Hepatocyte (in vitro differentiated cells): ENCODE measurements at regions not wholly inside any gene's neighbourhood (a gene's known extent, or its start where the extent isn't known, plus 50 kb on each side); places are given as distances from the start of the nearest gene placed in this dataset.
A peak's percentile ranks its signal among the peaks of the same experiment; 100 is the strongest.
"Not testable (repeated sequence)": the region's sequence is repeated elsewhere in the genome, so short reads cannot be mapped to it uniquely, and the experiment has no call there.

Experiments
- DNase-seq: peaks from one replicate; pipeline ENCODE4 v3.0.0-alpha.2; 2016; ENCODE audit warnings: low spot score
- H2AFZ ChIP-seq: fragments of 200-600 bp; sonication (generic); 2 replicates; pipeline ENCODE4 v1.6.0; 2016; ENCODE audit warnings: antibody characterized with exemption, mild to moderate bottlenecking
- H3K27ac ChIP-seq: fragments of 200-600 bp; sonication (generic); 2 replicates; pipeline ENCODE4 v1.5.1; 2016; ENCODE audit warnings: mild to moderate bottlenecking
- H3K27me3 ChIP-seq: fragments of 200-600 bp; sonication (generic); 2 replicates; pipeline ENCODE4 v1.6.1; 2016
- H3K36me3 ChIP-seq: fragments of 200-600 bp; sonication (generic); replicated peaks from 2 replicates; pipeline ENCODE4 v1.5.1; 2016; ENCODE audit warnings: low read depth; ENCODE audit not compliant: insufficient read depth
- H3K4me1 ChIP-seq: fragments of 200-600 bp; sonication (generic); 2 replicates; pipeline ENCODE4 v1.5.1; 2016; ENCODE audit warnings: mild to moderate bottlenecking, moderate library complexity; ENCODE audit not compliant: insufficient read depth
- H3K4me2 ChIP-seq: fragments of 200-600 bp; sonication (generic); 2 replicates; pipeline ENCODE4 v1.6.0; 2016
- H3K4me3 ChIP-seq: fragments of 200-600 bp; sonication (generic); 2 replicates; pipeline ENCODE4 v1.5.1; 2016; ENCODE audit warnings: mild to moderate bottlenecking
- H3K79me2 ChIP-seq: fragments of 200-600 bp; sonication (generic); 2 replicates; pipeline ENCODE4 v1.6.0; 2017; ENCODE audit warnings: mild to moderate bottlenecking
- H3K9me2 ChIP-seq: fragments of 200-600 bp; sonication (generic); replicated peaks from 2 replicates; pipeline ENCODE4 v1.6.0; 2017; ENCODE audit warnings: mild to moderate bottlenecking; ENCODE audit not compliant: insufficient read depth
- H3K9me3 ChIP-seq: fragments of 200-600 bp; sonication (generic); 2 replicates; pipeline ENCODE4 v1.5.1; 2016; ENCODE audit warnings: low read depth, mild to moderate bottlenecking
- H4K20me1 ChIP-seq: fragments of 200-600 bp; sonication (generic); 2 replicates; pipeline ENCODE4 v1.6.0; 2016; ENCODE audit warnings: mild to moderate bottlenecking; ENCODE audit not compliant: insufficient read depth, poor library complexity, severe bottlenecking
- CTCF ChIP-seq: fragments of 200-600 bp; sonication (generic); IDR thresholded peaks from 2 replicates; pipeline ENCODE4 v1.5.1; 2016; ENCODE audit warnings: antibody characterized with exemption, mild to moderate bottlenecking; ENCODE audit not compliant: poor library complexity
- EZH2 ChIP-seq: fragments of 200-600 bp; sonication (generic); IDR thresholded peaks from 2 replicates; pipeline ENCODE4 v1.6.1; 2016; ENCODE audit warnings: antibody characterized with exemption, mild to moderate bottlenecking, borderline replicate concordance
- EZH2phosphoT487 ChIP-seq: fragments of 200-600 bp; sonication (generic); IDR thresholded peaks from one replicate; pipeline ENCODE4 v1.6.1; 2018; ENCODE audit warnings: antibody characterized with exemption, mild to moderate bottlenecking, low read depth, moderate library complexity; ENCODE audit not compliant: unreplicated experiment, severe bottlenecking
- WGBS: methylation state at CpG from one replicate; pipeline ENCODE4 v1.1.6; 2016; ENCODE audit warnings: low lambda C conversion rate; ENCODE audit errors: missing lambda C conversion rate; 5-methylcytosine and 5-hydroxymethylcytosine counted together

DNA sequence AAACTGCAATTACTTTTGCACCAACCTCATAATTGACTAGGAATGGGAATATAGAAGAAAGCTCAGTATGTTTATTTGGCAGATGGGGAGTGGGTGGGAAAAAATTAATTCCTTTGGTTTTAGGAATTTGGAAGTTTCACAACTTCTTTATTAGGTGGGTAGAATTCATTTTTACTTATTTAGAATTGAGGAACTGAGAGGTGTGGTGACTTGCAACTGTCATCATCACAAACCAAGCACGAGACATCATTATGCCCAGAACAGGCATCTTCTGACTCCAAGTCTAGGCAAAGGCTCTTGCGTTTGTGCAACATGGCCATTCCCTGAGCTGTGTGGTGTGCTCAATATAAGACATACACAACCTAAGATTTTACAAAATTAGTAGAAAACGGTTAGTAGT is 380.0 kb downstream of the ATP23 start:
- no peaks in the 10 kb centered on the region for H3K27me3 ChIP-seq
- H3K4me3 ChIP-seq, result no peak overlapping the region
- no peaks in the 10 kb centered on the region for H3K36me3 ChIP-seq
- H3K9me2 ChIP-seq, result no peaks in the 10 kb centered on the region
- 94% methylated on average over 3 of the region's 3 CpGs for WGBS
- H3K27ac ChIP-seq, result no peak overlapping the region
- H3K9me3 ChIP-seq, result no peaks in the 10 kb centered on the region
- no peak for DNase-seq
- TF ChIP-seq CTCF (no peak), EZH2phosphoT487 (no peak), EZH2 (no peak)
- no peaks in the 10 kb centered on the region for H3K79me2 ChIP-seq
- no peaks in the 10 kb centered on the region for H3K4me1 ChIP-seq
- no peak overlapping the region for H3K4me2 ChIP-seq
- no peaks in the 10 kb centered on the region for H4K20me1 ChIP-seq
- no peak overlapping the region for H2AFZ ChIP-seq

- H3K27ac ChIP-seq, result no peak overlapping the region
- H3K4me3 ChIP-seq, result no peak overlapping the region
- no peak for DNase-seq
- H4K20me1 ChIP-seq, result no peaks in the 10 kb centered on the region
- H3K27me3 ChIP-seq, result no peaks in the 10 kb centered on the region
- H3K79me2 ChIP-seq, result no peaks in the 10 kb centered on the region
- no peaks in the 10 kb centered on the region for H3K36me3 ChIP-seq
- no peaks in the 10 kb centered on the region for H3K9me3 ChIP-seq
- H3K4me1 ChIP-seq, result no peaks in the 10 kb centered on the region
- H3K4me2 ChIP-seq, result no peak overlapping the region
- no peak overlapping the region for H2AFZ ChIP-seq
- TF ChIP-seq EZH2, result no peak
- TF ChIP-seq CTCF, result no peak
- TF ChIP-seq EZH2phosphoT487, result no peak
- no peaks in the 10 kb centered on the region for H3K9me2 ChIP-seq
- 91% methylated on average over 3 of the region's 3 CpGs for WGBS
Observed at GRCh38 chr12:58323676-58324075, 382.3 kb downstream of the ATP23 start.

DNA sequence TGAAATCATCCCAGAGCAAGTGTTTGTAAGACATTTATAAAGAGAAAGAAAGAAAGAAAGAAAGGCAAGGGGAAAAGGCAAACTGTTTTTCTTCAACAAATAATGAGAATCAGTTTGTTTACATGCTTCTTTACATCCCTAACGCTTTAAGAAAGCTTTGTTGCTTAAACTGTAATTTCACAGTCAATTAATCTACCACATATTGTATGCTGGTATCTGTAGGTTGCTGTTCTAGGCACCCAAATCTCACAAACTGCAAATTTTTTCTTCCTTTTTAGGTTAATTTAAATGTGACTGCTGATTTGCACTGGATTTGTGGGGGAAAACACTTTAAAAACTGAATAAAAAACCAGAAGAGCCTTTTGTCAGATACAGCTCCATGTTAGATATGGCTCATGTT is 384.2 kb downstream of the ATP23 start:
- Histone ChIP-seq H3K79me2 (no peaks in the 10 kb centered on the region), H2AFZ (no peak overlapping the region), H3K4me1 (no peaks in the 10 kb centered on the region), H3K27me3 (no peaks in the 10 kb centered on the region), H3K4me3 (no peak overlapping the region), H4K20me1 (no peaks in the 10 kb centered on the region), H3K9me2 (no peaks in the 10 kb centered on the region), H3K36me3 (no peaks in the 10 kb centered on the region), H3K9me3 (no peaks in the 10 kb centered on the region), H3K4me2 (no peak overlapping the region), H3K27ac (no peak overlapping the region)
- no peak for DNase-seq
- WGBS, result 56% methylated on average over 1 of the region's 1 CpG
- no peak for TF ChIP-seq EZH2phosphoT487
- no peak for TF ChIP-seq CTCF
- no peak for TF ChIP-seq EZH2

- Histone ChIP-seq H3K27me3 (no peaks in the 10 kb centered on the region), H3K79me2 (no peaks in the 10 kb centered on the region), H4K20me1 (no peaks in the 10 kb centered on the region), H2AFZ (no peak overlapping the region), H3K9me3 (no peaks in the 10 kb centered on the region), H3K4me1 (no peaks in the 10 kb centered on the region), H3K9me2 (no peaks in the 10 kb centered on the region), H3K4me2 (no peak overlapping the region), H3K4me3 (no peak overlapping the region), H3K36me3 (no peaks in the 10 kb centered on the region), H3K27ac (no peak overlapping the region)
- no peak for TF ChIP-seq EZH2
- no peak for TF ChIP-seq EZH2phosphoT487
- no peak for TF ChIP-seq CTCF
- DNase-seq, result no peak
- 96% methylated on average over 3 of the region's 3 CpGs for WGBS
Observed at GRCh38 chr12:58326534-58326933, 385.2 kb downstream of the ATP23 start.

- not testable (repeated sequence) for H3K36me3 ChIP-seq, H3K9me3 ChIP-seq, H4K20me1 ChIP-seq, H3K4me3 ChIP-seq, H3K27me3 ChIP-seq, H3K79me2 ChIP-seq, H3K9me2 ChIP-seq, H2AFZ ChIP-seq
- Histone ChIP-seq H3K4me1 (peaks cover 10% of the 10 kb centered on the region), H3K27ac (peak overlapping the region; percentile 93), H3K4me2 (peak overlapping the region; percentile 21)
- DNase-seq, result peak; percentile 85
- whole genome bisulfite sequencing, result 32% methylated on average over 2 of the region's 5 CpGs
Observed at GRCh38 chr12:58336581-58337242, 395.3 kb downstream of the ATP23 start.
